ENCODE measurements at regions not wholly inside any gene's neighbourhood (a gene's known extent, or its start where the extent isn't known, plus 50 kb on each side); places are given as distances from the start of the nearest gene placed in this dataset.
A peak's percentile ranks its signal among the peaks of the same experiment; 100 is the strongest.

GRCh38 chr10:117860823-117861222 lies 185.9 kb downstream of the RAB11FIP2 start:
- no peak for DNase-seq (ENCODE audit: insufficient read length, low spot score, missing footprints)

GRCh38 chr10:117861329-117861728 lies 185.4 kb downstream of the RAB11FIP2 start:
- Histone ChIP-seq H3K4me3 (ENCODE audit: insufficient read depth, low read length) (no peak overlapping the region), H3K79me2 (ENCODE audit: insufficient read depth, low read length) (no peaks in the 10 kb centered on the region), H2AFZ (ENCODE audit: low read length) (no peak overlapping the region), H3K4me1 (ENCODE audit: insufficient read depth, low read length) (no peaks in the 10 kb centered on the region), H3K36me3 (ENCODE audit: insufficient read depth, low read length) (no peaks in the 10 kb centered on the region), H3K9me3 (ENCODE audit: low read depth, low read length) (no peaks in the 10 kb centered on the region), H3K4me2 (ENCODE audit: insufficient read depth, low read length) (no peak overlapping the region), H4K20me1 (ENCODE audit: insufficient read depth, low read length) (no peaks in the 10 kb centered on the region), H3K27ac (ENCODE audit: low read depth, low read length) (no peak overlapping the region), H3K27me3 (ENCODE audit: insufficient read depth, low read length) (peaks cover 5% of the 10 kb centered on the region)
- TF ChIP-seq CTCF (IDR thresholded peaks at IDR 0.05; ENCODE audit: extremely low read depth, low read depth, low read length), result no peak
- DNase-seq (ENCODE audit: insufficient read length, low spot score, missing footprints), result no peak

More at GRCh38 chr10:117860823-117861222, 185.9 kb downstream of the RAB11FIP2 start:
- H3K79me2 ChIP-seq (ENCODE audit: insufficient read depth, low read length), result no peaks in the 10 kb centered on the region
- no peaks in the 10 kb centered on the region for H3K9me3 ChIP-seq (ENCODE audit: low read depth, low read length)
- no peak overlapping the region for H3K4me3 ChIP-seq (ENCODE audit: insufficient read depth, low read length)
- no peaks in the 10 kb centered on the region for H4K20me1 ChIP-seq (ENCODE audit: insufficient read depth, low read length)
- H3K27ac ChIP-seq (ENCODE audit: low read depth, low read length), result no peak overlapping the region
- no peaks in the 10 kb centered on the region for H3K4me1 ChIP-seq (ENCODE audit: insufficient read depth, low read length)
- peaks cover 5% of the 10 kb centered on the region for H3K27me3 ChIP-seq (ENCODE audit: insufficient read depth, low read length)
- no peak overlapping the region for H2AFZ ChIP-seq (ENCODE audit: low read length)
- H3K4me2 ChIP-seq (ENCODE audit: insufficient read depth, low read length), result no peak overlapping the region
- no peaks in the 10 kb centered on the region for H3K36me3 ChIP-seq (ENCODE audit: insufficient read depth, low read length)
- peak; percentile 41 for TF ChIP-seq CTCF (IDR thresholded peaks at IDR 0.05; ENCODE audit: extremely low read depth, low read depth, low read length)

- no peaks in the 10 kb centered on the region for H3K36me3 ChIP-seq (ENCODE audit: insufficient read depth, low read length)
- no peaks in the 10 kb centered on the region for H4K20me1 ChIP-seq (ENCODE audit: insufficient read depth, low read length)
- H3K4me3 ChIP-seq (ENCODE audit: insufficient read depth, low read length), result no peak overlapping the region
- H3K4me2 ChIP-seq (ENCODE audit: insufficient read depth, low read length), result no peak overlapping the region
- no peaks in the 10 kb centered on the region for H3K9me3 ChIP-seq (ENCODE audit: low read depth, low read length)
- H3K4me1 ChIP-seq (ENCODE audit: insufficient read depth, low read length), result no peaks in the 10 kb centered on the region
- no peak overlapping the region for H2AFZ ChIP-seq (ENCODE audit: low read length)
- DNase-seq (ENCODE audit: insufficient read length, low spot score, missing footprints), result no peak
- no peak overlapping the region for H3K27ac ChIP-seq (ENCODE audit: low read depth, low read length)
- peaks cover 5% of the 10 kb centered on the region for H3K27me3 ChIP-seq (ENCODE audit: insufficient read depth, low read length)
- no peak for TF ChIP-seq CTCF (IDR thresholded peaks at IDR 0.05; ENCODE audit: extremely low read depth, low read depth, low read length)
- H3K79me2 ChIP-seq (ENCODE audit: insufficient read depth, low read length), result no peaks in the 10 kb centered on the region
These were observed 183.0 kb downstream of the RAB11FIP2 start for GRCh38 chr10:117863771-117864170.

GRCh38 chr10:117865945-117866344 lies 180.8 kb downstream of the RAB11FIP2 start:
- TF ChIP-seq CTCF (IDR thresholded peaks at IDR 0.05; ENCODE audit: extremely low read depth, low read depth, low read length), result no peak
- Histone ChIP-seq H3K4me1 (ENCODE audit: insufficient read depth, low read length) (no peaks in the 10 kb centered on the region), H4K20me1 (ENCODE audit: insufficient read depth, low read length) (no peaks in the 10 kb centered on the region), H3K79me2 (ENCODE audit: insufficient read depth, low read length) (no peaks in the 10 kb centered on the region), H3K36me3 (ENCODE audit: insufficient read depth, low read length) (no peaks in the 10 kb centered on the region), H3K27me3 (ENCODE audit: insufficient read depth, low read length) (peaks cover 5% of the 10 kb centered on the region), H3K4me3 (ENCODE audit: insufficient read depth, low read length) (no peak overlapping the region), H3K4me2 (ENCODE audit: insufficient read depth, low read length) (no peak overlapping the region), H3K27ac (ENCODE audit: low read depth, low read length) (no peak overlapping the region), H2AFZ (ENCODE audit: low read length) (no peak overlapping the region), H3K9me3 (ENCODE audit: low read depth, low read length) (no peaks in the 10 kb centered on the region)
- no peak for DNase-seq (ENCODE audit: insufficient read length, low spot score, missing footprints)

Data from osteoblast (primary cell).